ENCODE measurements at regions not wholly inside any gene's neighbourhood (a gene's known extent, or its start where the extent isn't known, plus 50 kb on each side); places are given as distances from the start of the nearest gene placed in this dataset.

DNA sequence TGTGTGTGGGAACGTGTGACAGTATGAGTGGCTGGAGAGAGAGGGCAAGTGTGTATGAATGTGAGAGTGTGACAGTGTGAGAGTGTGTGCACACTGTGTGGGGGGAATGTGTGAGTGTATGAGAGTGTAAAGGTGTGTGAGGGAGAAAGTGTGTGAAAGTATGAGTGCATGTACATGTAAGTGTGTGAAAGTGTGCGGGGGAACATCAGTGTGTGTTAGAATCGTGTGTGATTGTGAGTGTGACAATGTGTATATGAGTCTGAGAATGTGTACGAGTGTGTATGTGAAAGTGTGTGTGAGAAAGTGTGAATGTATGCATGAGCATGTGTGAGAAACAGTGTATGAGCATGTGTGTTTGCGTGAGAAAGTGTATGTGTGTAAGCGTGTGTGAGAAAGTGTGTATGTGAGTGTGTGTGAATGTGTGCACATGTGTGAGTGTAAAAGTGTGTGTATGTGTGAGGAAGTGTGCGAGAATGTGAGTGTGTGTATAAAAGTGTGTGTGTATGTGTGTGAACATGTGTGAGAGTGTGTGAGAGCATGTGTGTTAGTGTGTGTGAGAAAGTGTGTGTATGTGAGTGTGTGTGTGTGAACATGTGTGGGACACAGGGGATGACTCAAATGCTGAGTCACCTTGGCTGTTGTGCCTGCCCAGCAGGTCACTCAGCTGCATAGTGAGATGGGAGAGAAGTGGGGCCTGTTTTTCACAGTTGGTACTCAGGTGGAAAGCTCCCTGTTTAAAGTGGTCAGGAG is 220.5 kb upstream of the TBX3 start:
- TF ChIP-seq, protein P1, sequence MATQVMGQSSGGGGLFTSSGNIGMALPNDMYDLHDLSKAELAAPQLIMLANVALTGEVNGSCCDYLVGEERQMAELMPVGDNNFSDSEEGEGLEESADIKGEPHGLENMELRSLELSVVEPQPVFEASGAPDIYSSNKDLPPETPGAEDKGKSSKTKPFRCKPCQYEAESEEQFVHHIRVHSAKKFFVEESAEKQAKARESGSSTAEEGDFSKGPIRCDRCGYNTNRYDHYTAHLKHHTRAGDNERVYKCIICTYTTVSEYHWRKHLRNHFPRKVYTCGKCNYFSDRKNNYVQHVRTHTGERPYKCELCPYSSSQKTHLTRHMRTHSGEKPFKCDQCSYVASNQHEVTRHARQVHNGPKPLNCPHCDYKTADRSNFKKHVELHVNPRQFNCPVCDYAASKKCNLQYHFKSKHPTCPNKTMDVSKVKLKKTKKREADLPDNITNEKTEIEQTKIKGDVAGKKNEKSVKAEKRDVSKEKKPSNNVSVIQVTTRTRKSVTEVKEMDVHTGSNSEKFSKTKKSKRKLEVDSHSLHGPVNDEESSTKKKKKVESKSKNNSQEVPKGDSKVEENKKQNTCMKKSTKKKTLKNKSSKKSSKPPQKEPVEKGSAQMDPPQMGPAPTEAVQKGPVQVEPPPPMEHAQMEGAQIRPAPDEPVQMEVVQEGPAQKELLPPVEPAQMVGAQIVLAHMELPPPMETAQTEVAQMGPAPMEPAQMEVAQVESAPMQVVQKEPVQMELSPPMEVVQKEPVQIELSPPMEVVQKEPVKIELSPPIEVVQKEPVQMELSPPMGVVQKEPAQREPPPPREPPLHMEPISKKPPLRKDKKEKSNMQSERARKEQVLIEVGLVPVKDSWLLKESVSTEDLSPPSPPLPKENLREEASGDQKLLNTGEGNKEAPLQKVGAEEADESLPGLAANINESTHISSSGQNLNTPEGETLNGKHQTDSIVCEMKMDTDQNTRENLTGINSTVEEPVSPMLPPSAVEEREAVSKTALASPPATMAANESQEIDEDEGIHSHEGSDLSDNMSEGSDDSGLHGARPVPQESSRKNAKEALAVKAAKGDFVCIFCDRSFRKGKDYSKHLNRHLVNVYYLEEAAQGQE (IDR thresholded peaks at IDR 0.05): no peak
- TF ChIP-seq, protein P2, sequence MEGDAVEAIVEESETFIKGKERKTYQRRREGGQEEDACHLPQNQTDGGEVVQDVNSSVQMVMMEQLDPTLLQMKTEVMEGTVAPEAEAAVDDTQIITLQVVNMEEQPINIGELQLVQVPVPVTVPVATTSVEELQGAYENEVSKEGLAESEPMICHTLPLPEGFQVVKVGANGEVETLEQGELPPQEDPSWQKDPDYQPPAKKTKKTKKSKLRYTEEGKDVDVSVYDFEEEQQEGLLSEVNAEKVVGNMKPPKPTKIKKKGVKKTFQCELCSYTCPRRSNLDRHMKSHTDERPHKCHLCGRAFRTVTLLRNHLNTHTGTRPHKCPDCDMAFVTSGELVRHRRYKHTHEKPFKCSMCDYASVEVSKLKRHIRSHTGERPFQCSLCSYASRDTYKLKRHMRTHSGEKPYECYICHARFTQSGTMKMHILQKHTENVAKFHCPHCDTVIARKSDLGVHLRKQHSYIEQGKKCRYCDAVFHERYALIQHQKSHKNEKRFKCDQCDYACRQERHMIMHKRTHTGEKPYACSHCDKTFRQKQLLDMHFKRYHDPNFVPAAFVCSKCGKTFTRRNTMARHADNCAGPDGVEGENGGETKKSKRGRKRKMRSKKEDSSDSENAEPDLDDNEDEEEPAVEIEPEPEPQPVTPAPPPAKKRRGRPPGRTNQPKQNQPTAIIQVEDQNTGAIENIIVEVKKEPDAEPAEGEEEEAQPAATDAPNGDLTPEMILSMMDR (IDR thresholded peaks at IDR 0.05; ENCODE audit: low read depth, low read length, missing input control): no peak
- TF ChIP-seq YY1 (IDR thresholded peaks at IDR 0.05) (no peak), EGR1 (IDR thresholded peaks at IDR 0.05; ENCODE audit: low read depth in 2 of 2) (no peak)
- TF ChIP-seq, protein P3, sequence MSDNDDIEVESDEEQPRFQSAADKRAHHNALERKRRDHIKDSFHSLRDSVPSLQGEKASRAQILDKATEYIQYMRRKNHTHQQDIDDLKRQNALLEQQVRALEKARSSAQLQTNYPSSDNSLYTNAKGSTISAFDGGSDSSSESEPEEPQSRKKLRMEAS (IDR thresholded peaks at IDR 0.05): no peak

Data from liver (tissue), 3 donors.